AG04449 (cell line): ENCODE measurements at regions not wholly inside any gene's neighbourhood (a gene's known extent, or its start where the extent isn't known, plus 50 kb on each side); places are given as distances from the start of the nearest gene placed in this dataset.
"Not testable (repeated sequence)": the region's sequence is repeated elsewhere in the genome, so short reads cannot be mapped to it uniquely, and the experiment has no call there.

Experiments
- CTCF ChIA-PET: fragments of 350-600 bp; formaldehyde crosslinking; extraction: SDS; loops from one replicate; lab custom pipeline; 2021; ENCODE audit warnings: antibody characterized with exemption; lab: Yijun Ruan, JAX
- POLR2A ChIA-PET: fragments of 400-600, 350-600 bp; formaldehyde crosslinking; extraction: SDS; loops from one replicate; lab custom pipeline; 2020; ENCODE audit warnings: antibody characterized with exemption, inconsistent platforms; lab: Yijun Ruan, JAX
- DNase-seq: peaks from one replicate; pipeline ENCODE4 v3.0.0-alpha.2; 2010; ENCODE audit warnings: low read depth, low spot score
- H3K4me3 ChIP-seq: 2 replicates; pipeline ENCODE4 v1.5.1; 2011; ENCODE audit warnings: low read depth, mild to moderate bottlenecking, control low read depth, low read length
- CTCF ChIP-seq: IDR thresholded peaks from one replicate; pipeline ENCODE4 v1.5.1; 2011; ENCODE audit warnings: mild to moderate bottlenecking, moderate library complexity, low read length, control low read depth, inconsistent platforms; ENCODE audit not compliant: insufficient read depth; ENCODE audit errors: missing control alignments

- DNase-seq, result no peak
- CTCF ChIA-PET, result interaction anchor here (2.0 kb wide), 1 partner anchor 10 kb away, joined by 7 read pairs; no protein-coding TSS in a partner anchor
- no peak for TF ChIP-seq CTCF
- POLR2A ChIA-PET, result no interaction called here
- H3K4me3 ChIP-seq, result no peak overlapping the region
Measured at GRCh38 chr12:58681730-58682129, 238.6 kb downstream of the LRIG3 start.

- H3K4me3 ChIP-seq, result no peak overlapping the region
- ChIA-PET CTCF (no interaction called here), POLR2A (no interaction called here)
- TF ChIP-seq CTCF, result no peak
- DNase-seq, result no peak
Measured at GRCh38 chr12:58695263-58695662, 225.0 kb downstream of the LRIG3 start.

GRCh38 chr12:58701536-58701935, 218.8 kb downstream of the LRIG3 start:
- TF ChIP-seq CTCF, result no peak
- no peak overlapping the region for H3K4me3 ChIP-seq
- POLR2A ChIA-PET, result no interaction called here
- CTCF ChIA-PET, result no interaction called here
- no peak for DNase-seq

GRCh38 chr12:58703866-58704265, 216.4 kb downstream of the LRIG3 start:
- TF ChIP-seq CTCF, result no peak
- CTCF ChIA-PET, result no interaction called here

GRCh38 chr12:58704770-58705169, 215.5 kb downstream of the LRIG3 start:
- CTCF ChIA-PET, POLR2A ChIA-PET, DNase-seq, H3K4me3 ChIP-seq: not testable (repeated sequence)

More at GRCh38 chr12:58703866-58704265, 216.4 kb downstream of the LRIG3 start:
- POLR2A ChIA-PET, result no interaction called here
- DNase-seq, result peak; percentile 45
- no peak overlapping the region for H3K4me3 ChIP-seq

- no peak for DNase-seq
- TF ChIP-seq CTCF, result no peak
- POLR2A ChIA-PET, result no interaction called here
- CTCF ChIA-PET, result no interaction called here
- no peak overlapping the region for H3K4me3 ChIP-seq
Measured at GRCh38 chr12:58710901-58711300, 209.4 kb downstream of the LRIG3 start.

GRCh38 chr12:58711974-58712373, 208.3 kb downstream of the LRIG3 start:
- DNase-seq, result peak; percentile 47
- no peak overlapping the region for H3K4me3 ChIP-seq
- ChIA-PET POLR2A (no interaction called here), CTCF (no interaction called here)
- TF ChIP-seq CTCF, result no peak
